Mesendoderm (in vitro differentiated cells): ENCODE measurements at regions not wholly inside any gene's neighbourhood (a gene's known extent, or its start where the extent isn't known, plus 50 kb on each side); places are given as distances from the start of the nearest gene placed in this dataset.

ENCODE experiments used
- DNase-seq: peaks from one replicate; pipeline ENCODE4 v3.0.0; 2013
- H2AK5ac ChIP-seq: 2 replicates; pipeline ENCODE4 v1.6.1; 2013; ENCODE audit warnings: low read length, inconsistent platforms
- H2BK120ac ChIP-seq: 2 replicates; pipeline ENCODE4 v1.6.1; 2013; ENCODE audit warnings: low read depth, mild to moderate bottlenecking, low read length, moderate library complexity, mixed read lengths
- H2BK15ac ChIP-seq: replicated peaks from 2 replicates; pipeline ENCODE4 v1.6.1; 2013; ENCODE audit warnings: low read depth, mild to moderate bottlenecking, moderate library complexity
- H2BK5ac ChIP-seq: 2 replicates; pipeline ENCODE4 v1.6.1; 2013; ENCODE audit warnings: low read length, inconsistent platforms
- H3K18ac ChIP-seq: 2 replicates; pipeline ENCODE4 v1.6.1; 2013; ENCODE audit warnings: mild to moderate bottlenecking, low read length, mixed read lengths
- H3K23ac ChIP-seq: one replicate; pipeline ENCODE4 v1.6.1; 2013; ENCODE audit warnings: low read length
- H3K27ac ChIP-seq: 2 replicates; pipeline ENCODE4 v1.5.1; 2013; ENCODE audit warnings: low read depth, mild to moderate bottlenecking, inconsistent platforms, low read length, moderate library complexity
- H3K27me3 ChIP-seq: 2 replicates; pipeline ENCODE4 v1.6.1; 2013; ENCODE audit warnings: low read length, control low read depth, mild to moderate bottlenecking, inconsistent platforms; ENCODE audit not compliant: insufficient read depth, poor library complexity
- H3K36me3 ChIP-seq: 2 replicates; pipeline ENCODE4 v1.6.1; 2013; ENCODE audit warnings: low read length, inconsistent platforms; ENCODE audit not compliant: control insufficient read depth, insufficient read depth
- H3K4ac ChIP-seq: one replicate; pipeline ENCODE4 v1.6.1; 2013; ENCODE audit warnings: low read depth, mild to moderate bottlenecking, low read length, moderate library complexity
- H3K4me1 ChIP-seq: 2 replicates; pipeline ENCODE4 v1.6.1; 2013; ENCODE audit warnings: low read depth, low read length, inconsistent platforms; ENCODE audit not compliant: control insufficient read depth
- H3K4me2 ChIP-seq: 2 replicates; pipeline ENCODE4 v1.6.1; 2013; ENCODE audit warnings: low read length
- H3K4me3 ChIP-seq: 2 replicates; pipeline ENCODE4 v1.5.1; 2013; ENCODE audit warnings: mild to moderate bottlenecking, low read length
- H3K56ac ChIP-seq: one replicate; pipeline ENCODE4 v1.6.1; 2013; ENCODE audit warnings: low read length
- H3K79me1 ChIP-seq: 2 replicates; pipeline ENCODE4 v1.6.1; 2013; ENCODE audit warnings: low read length, inconsistent platforms
- H3K79me2 ChIP-seq: 2 replicates; pipeline ENCODE4 v1.6.1; 2013; ENCODE audit warnings: mild to moderate bottlenecking, low read length; ENCODE audit not compliant: control insufficient read depth, insufficient read depth
- H3K9ac ChIP-seq: 2 replicates; pipeline ENCODE4 v1.6.1; 2013; ENCODE audit warnings: low read length, inconsistent platforms
- H4K5ac ChIP-seq: one replicate; pipeline ENCODE4 v1.6.1; 2013; ENCODE audit warnings: low read length
- H4K8ac ChIP-seq: one replicate; pipeline ENCODE4 v1.6.1; 2013; ENCODE audit warnings: low read depth, mild to moderate bottlenecking, control low read depth, low read length, moderate library complexity
- WGBS: extraction: QIAGEN DNeasy Blood & Tissue Kit; methylation state at CpG from one replicate; pipeline ENCODE4 v1.1.7; 2013; ENCODE audit warnings: low lambda C conversion rate, missing lambda C conversion rate; ENCODE audit not compliant: insufficient coverage; ENCODE audit errors: extremely low coverage; 5-methylcytosine and 5-hydroxymethylcytosine counted together

DNA sequence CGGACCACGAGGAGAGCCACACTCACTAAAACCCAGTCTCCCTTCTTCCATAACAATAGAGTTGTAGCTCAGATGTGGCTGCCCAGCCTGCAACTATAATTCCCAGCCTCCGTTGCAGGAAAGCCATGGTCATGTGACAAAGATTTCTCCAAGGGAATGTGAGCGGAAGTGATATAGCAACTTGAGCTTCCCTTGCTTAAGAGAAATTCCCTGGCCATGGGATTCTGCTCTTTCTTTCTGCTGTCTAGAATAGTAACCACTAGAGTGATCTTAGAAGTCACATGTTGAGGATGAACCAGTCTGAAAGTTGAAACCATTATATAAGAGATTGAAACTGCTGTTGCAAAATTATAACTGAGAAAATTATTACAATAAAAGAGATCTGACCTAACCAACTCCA lies 86.4 kb upstream of the MED14 start:
- Histone ChIP-seq H2AK5ac (no peak overlapping the region), H4K5ac (no peak overlapping the region), H3K9ac (no peak overlapping the region), H4K8ac (no peak overlapping the region), H3K23ac (no peak overlapping the region), H2BK15ac (no peak overlapping the region), H3K27me3 (no peaks in the 10 kb centered on the region), H3K4ac (no peak overlapping the region), H3K56ac (no peak overlapping the region), H3K18ac (no peak overlapping the region), H2BK120ac (no peak overlapping the region), H2BK5ac (no peak overlapping the region), H3K4me3 (no peak overlapping the region), H3K36me3 (no peaks in the 10 kb centered on the region), H3K27ac (no peak overlapping the region), H3K79me2 (no peaks in the 10 kb centered on the region), H3K79me1 (no peaks in the 10 kb centered on the region), H3K4me2 (no peak overlapping the region), H3K4me1 (no peaks in the 10 kb centered on the region)
- WGBS: no CpG with 5 or more reads among the region's 4 CpGs
- no peak for DNase-seq

DNA sequence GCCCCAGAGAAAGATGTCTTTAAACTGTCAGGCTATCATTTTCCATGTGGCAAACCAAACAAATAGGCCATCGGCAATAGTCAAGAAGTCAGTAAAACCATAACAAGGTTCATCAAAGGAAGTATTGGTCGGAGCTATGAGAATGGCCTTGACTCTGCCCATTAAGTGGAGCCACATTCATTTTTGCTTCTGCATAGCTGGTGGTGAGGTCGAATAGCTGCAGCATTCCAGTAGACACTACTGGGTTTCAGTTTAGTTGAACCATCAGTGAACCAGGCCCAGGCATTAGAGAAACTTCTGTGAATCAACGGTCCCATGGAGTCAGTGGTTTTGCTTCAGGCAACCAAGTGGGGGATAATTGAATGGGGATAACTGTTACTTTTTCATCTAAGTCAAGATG lies 92.0 kb upstream of the MED14 start:
- Histone ChIP-seq H3K4me1 (no peaks in the 10 kb centered on the region), H3K56ac (no peak overlapping the region), H3K4me2 (no peak overlapping the region), H2BK5ac (no peak overlapping the region), H3K27me3 (no peaks in the 10 kb centered on the region), H3K27ac (no peak overlapping the region), H3K79me1 (no peaks in the 10 kb centered on the region), H4K8ac (no peak overlapping the region), H2AK5ac (no peak overlapping the region), H3K9ac (no peak overlapping the region), H3K18ac (no peak overlapping the region), H3K23ac (no peak overlapping the region), H3K36me3 (no peaks in the 10 kb centered on the region), H3K4ac (no peak overlapping the region), H3K79me2 (no peaks in the 10 kb centered on the region), H2BK15ac (no peak overlapping the region), H4K5ac (no peak overlapping the region), H2BK120ac (no peak overlapping the region), H3K4me3 (no peak overlapping the region)
- no peak for DNase-seq
- no CpG with 5 or more reads among the region's 4 CpGs for WGBS

- Histone ChIP-seq H3K79me2 (no peaks in the 10 kb centered on the region), H3K4me2 (no peak overlapping the region), H2BK15ac (no peak overlapping the region), H3K4ac (no peak overlapping the region), H3K79me1 (no peaks in the 10 kb centered on the region), H3K4me1 (no peaks in the 10 kb centered on the region), H3K27me3 (no peaks in the 10 kb centered on the region), H3K56ac (no peak overlapping the region), H3K27ac (no peak overlapping the region), H4K5ac (no peak overlapping the region), H3K9ac (no peak overlapping the region), H3K18ac (no peak overlapping the region), H3K4me3 (no peak overlapping the region), H3K36me3 (no peaks in the 10 kb centered on the region), H2BK5ac (no peak overlapping the region), H4K8ac (no peak overlapping the region), H2AK5ac (no peak overlapping the region), H3K23ac (no peak overlapping the region), H2BK120ac (no peak overlapping the region)
- no CpG with 5 or more reads among the region's 12 CpGs for WGBS
- no peak for DNase-seq
These were observed 96.4 kb upstream of the MED14 start for GRCh38 chrX:40831750-40832149.

DNA sequence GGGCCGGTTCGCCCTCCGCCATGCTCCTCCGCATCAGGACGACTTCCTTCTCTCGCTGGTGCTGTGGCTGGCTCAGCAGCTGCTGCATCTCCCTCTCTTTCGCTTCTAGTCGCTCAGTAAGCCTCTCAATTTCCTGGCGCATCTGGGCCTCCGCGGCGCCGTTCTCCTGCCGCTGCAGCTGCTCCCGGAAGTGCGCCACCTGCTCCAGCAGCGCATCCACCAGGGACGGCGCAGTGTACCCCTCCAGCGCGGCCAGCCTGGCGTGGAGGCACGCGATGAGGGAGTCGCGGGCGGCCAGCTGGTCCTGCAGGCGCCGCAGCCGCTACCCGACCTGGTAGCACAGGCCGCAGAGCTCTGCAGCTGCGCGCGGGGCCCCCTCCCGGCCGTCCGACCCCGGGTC lies 97.4 kb upstream of the MED14 start:
- Histone ChIP-seq H2BK120ac (no peak overlapping the region), H3K18ac (no peak overlapping the region), H3K56ac (no peak overlapping the region), H2BK5ac (no peak overlapping the region), H3K27ac (no peak overlapping the region), H3K27me3 (no peaks in the 10 kb centered on the region), H3K23ac (no peak overlapping the region), H3K4me3 (no peak overlapping the region), H3K9ac (no peak overlapping the region), H3K79me1 (no peaks in the 10 kb centered on the region), H3K4me2 (no peak overlapping the region), H2AK5ac (no peak overlapping the region), H3K36me3 (no peaks in the 10 kb centered on the region), H3K4ac (no peak overlapping the region), H3K79me2 (no peaks in the 10 kb centered on the region), H3K4me1 (no peaks in the 10 kb centered on the region), H4K8ac (no peak overlapping the region), H4K5ac (no peak overlapping the region), H2BK15ac (no peak overlapping the region)
- no CpG with 5 or more reads among the region's 39 CpGs for WGBS
- no peak for DNase-seq

DNA sequence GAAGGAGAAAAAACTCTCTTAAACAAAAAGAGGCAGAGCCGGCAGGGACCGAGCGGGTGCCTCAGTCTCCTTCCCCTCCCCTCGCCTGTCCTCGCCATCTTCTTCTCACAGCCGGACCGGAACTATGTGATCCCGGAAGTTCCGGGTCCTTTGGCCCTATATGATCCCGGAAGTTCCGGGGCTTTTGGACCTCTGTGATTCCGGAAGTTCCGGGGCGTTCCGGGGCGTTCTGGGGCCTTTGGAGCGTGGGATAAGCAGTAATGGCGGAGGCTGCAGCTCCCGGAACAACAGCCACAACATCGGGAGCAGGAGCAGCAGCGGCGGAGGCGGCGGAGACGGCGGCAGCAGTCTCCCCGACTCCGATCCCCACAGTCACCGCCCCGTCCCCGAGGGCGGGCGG lies 98.9 kb upstream of the MED14 start:
- no peak overlapping the region for H2BK15ac ChIP-seq
- no peaks in the 10 kb centered on the region for H3K4me1 ChIP-seq
- no peak for DNase-seq
- H4K8ac ChIP-seq: no peak overlapping the region
- no CpG with 5 or more reads among the region's 33 CpGs for WGBS
- H4K5ac ChIP-seq: no peak overlapping the region
- no peak overlapping the region for H3K27ac ChIP-seq
- no peak overlapping the region for H3K9ac ChIP-seq
- H3K56ac ChIP-seq: no peak overlapping the region
- H2BK120ac ChIP-seq: no peak overlapping the region
- H3K18ac ChIP-seq: no peak overlapping the region
- no peak overlapping the region for H3K4me2 ChIP-seq
- no peak overlapping the region for H2AK5ac ChIP-seq
- no peaks in the 10 kb centered on the region for H3K79me1 ChIP-seq
- no peaks in the 10 kb centered on the region for H3K27me3 ChIP-seq
- H3K23ac ChIP-seq: no peak overlapping the region
- no peaks in the 10 kb centered on the region for H3K79me2 ChIP-seq
- no peak overlapping the region for H3K4me3 ChIP-seq
- H2BK5ac ChIP-seq: no peak overlapping the region
- no peaks in the 10 kb centered on the region for H3K36me3 ChIP-seq
- H3K4ac ChIP-seq: no peak overlapping the region

DNA sequence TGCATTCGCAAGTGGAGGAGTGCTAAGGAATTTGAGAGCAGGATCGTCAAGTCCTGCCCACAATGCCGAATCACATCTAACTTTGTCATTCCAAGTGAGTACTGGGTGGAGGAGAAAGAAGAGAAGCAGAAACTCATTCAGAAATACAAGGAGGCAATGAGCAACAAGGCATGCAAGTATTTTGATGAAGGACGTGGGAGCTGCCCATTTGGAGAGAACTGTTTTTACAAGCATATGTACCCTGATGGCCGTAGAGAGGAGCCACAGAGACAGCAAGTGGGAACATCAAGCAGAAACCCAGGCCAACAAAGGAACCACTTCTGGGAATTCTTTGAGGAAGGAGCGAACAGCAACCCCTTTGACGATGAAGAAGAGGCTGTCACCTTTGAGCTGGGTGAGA lies 100.2 kb upstream of the MED14 start:
- Histone ChIP-seq H3K27ac (no peak overlapping the region), H3K9ac (no peak overlapping the region), H3K4me1 (no peaks in the 10 kb centered on the region), H3K4me2 (no peak overlapping the region), H4K5ac (no peak overlapping the region), H2BK15ac (no peak overlapping the region), H4K8ac (no peak overlapping the region), H3K36me3 (no peaks in the 10 kb centered on the region), H3K4ac (no peak overlapping the region), H2BK5ac (no peak overlapping the region), H3K56ac (no peak overlapping the region), H3K18ac (no peak overlapping the region), H2AK5ac (no peak overlapping the region), H3K4me3 (no peak overlapping the region), H3K79me1 (no peaks in the 10 kb centered on the region), H2BK120ac (no peak overlapping the region), H3K79me2 (no peaks in the 10 kb centered on the region), H3K23ac (no peak overlapping the region), H3K27me3 (no peaks in the 10 kb centered on the region)
- no CpG with 5 or more reads among the region's 7 CpGs for WGBS
- no peak for DNase-seq
